Body of pancreas (tissue), 4 donors: ENCODE measurements at regions not wholly inside any gene's neighbourhood (a gene's known extent, or its start where the extent isn't known, plus 50 kb on each side); places are given as distances from the start of the nearest gene placed in this dataset.

Experiments used
- ATAC-seq: fragments of 150-250 bp; one replicate; pipeline ENCODE4 v1.9.1; 2016
- DNase-seq, 4 donors: peaks; one replicate each; pipeline ENCODE4 v3.0.0-alpha.2; 2019
- H3K27ac ChIP-seq, 4 donors: fragments of 200-600 bp; sonication (generic); 1 replicate in 3 of 4; 2 replicates in 1 of 4; pipeline versions ENCODE4 v1.5.1 to v1.6.1; 2016 to 2019; ENCODE audit warnings: mild to moderate bottlenecking in 1 of 4, mixed read lengths in 1 of 4, moderate library complexity in 1 of 4
- H3K27me3 ChIP-seq, 2 donors: fragments of 200-600 bp; sonication (generic); one replicate each; pipeline ENCODE4 v1.6.0; 2016; ENCODE audit warnings: mild to moderate bottlenecking in 1 of 2
- H3K36me3 ChIP-seq, 2 donors: fragments of 200-600 bp; sonication (generic); replicated peaks in 1 of 2; 2 replicates each; pipeline ENCODE4 v1.5.1; 2016; ENCODE audit warnings: low read depth in 2 of 2; ENCODE audit not compliant: insufficient read depth in 1 of 2
- H3K4me1 ChIP-seq: fragments of 200-600 bp; sonication (generic); one replicate; pipeline ENCODE4 v1.6.0; 2016
- H3K4me3 ChIP-seq, 2 donors: fragments of 200-600 bp; sonication (generic); 1 replicate in 1 of 2; 2 replicates in 1 of 2; pipeline ENCODE4 v1.5.1; 2016 to 2019
- H3K9me3 ChIP-seq, 3 donors: fragments of 200-600 bp; sonication (generic); 1 replicate in 2 of 3; 2 replicates in 1 of 3; pipeline ENCODE4 v1.5.1; 2016
- POLR2A ChIP-seq, 3 donors: fragments of 450-650 bp; IDR thresholded peaks; one replicate each; pipeline ENCODE4 v1.6.1; 2016; ENCODE audit warnings: antibody characterized with exemption in 3 of 3, mild to moderate bottlenecking in 2 of 3
- WGBS, 2 donors: methylation state at CpG; one replicate each; pipeline ENCODE4 v1.1.5; 2017; 5-methylcytosine and 5-hydroxymethylcytosine counted together
- intact Hi-C: fragments of 100-400 bp; cut with DNase I; formaldehyde crosslinking; loops from one replicate; pipeline ENCODE4 v1.15.1; 2023
- TF ChIP-seq, protein P1 (sequence below), 7 experiments: fragments of 450-650 bp in 4 of 7; fragments of 200-600 bp in 3 of 7; sonication (generic) in 3 of 7; IDR thresholded peaks; one replicate each; pipeline ENCODE4 v1.5.1; 2016 to 2019; ENCODE audit warnings: antibody characterized with exemption in 7 of 7

- Histone ChIP-seq H3K27ac (no peak overlapping the region), H3K4me1 (no peaks in the 10 kb centered on the region), H3K9me3 (no peaks in the 10 kb centered on the region), H3K4me3 (no peak overlapping the region), H3K27me3 (no peaks in the 10 kb centered on the region), H3K36me3 (no peaks in the 10 kb centered on the region)
- ATAC-seq (no peak), DNase-seq (no peak)
- WGBS, 2 donors = 66 to 70% methylated on average over 3 of the region's 3 CpGs
- TF ChIP-seq POLR2A (IDR thresholded peaks at IDR 0.05) = no peak
- TF ChIP-seq, protein P1, sequence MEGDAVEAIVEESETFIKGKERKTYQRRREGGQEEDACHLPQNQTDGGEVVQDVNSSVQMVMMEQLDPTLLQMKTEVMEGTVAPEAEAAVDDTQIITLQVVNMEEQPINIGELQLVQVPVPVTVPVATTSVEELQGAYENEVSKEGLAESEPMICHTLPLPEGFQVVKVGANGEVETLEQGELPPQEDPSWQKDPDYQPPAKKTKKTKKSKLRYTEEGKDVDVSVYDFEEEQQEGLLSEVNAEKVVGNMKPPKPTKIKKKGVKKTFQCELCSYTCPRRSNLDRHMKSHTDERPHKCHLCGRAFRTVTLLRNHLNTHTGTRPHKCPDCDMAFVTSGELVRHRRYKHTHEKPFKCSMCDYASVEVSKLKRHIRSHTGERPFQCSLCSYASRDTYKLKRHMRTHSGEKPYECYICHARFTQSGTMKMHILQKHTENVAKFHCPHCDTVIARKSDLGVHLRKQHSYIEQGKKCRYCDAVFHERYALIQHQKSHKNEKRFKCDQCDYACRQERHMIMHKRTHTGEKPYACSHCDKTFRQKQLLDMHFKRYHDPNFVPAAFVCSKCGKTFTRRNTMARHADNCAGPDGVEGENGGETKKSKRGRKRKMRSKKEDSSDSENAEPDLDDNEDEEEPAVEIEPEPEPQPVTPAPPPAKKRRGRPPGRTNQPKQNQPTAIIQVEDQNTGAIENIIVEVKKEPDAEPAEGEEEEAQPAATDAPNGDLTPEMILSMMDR (IDR thresholded peaks at IDR 0.05) = no peak
- intact Hi-C loops = no loop called here
Observed at GRCh38 chr1:238779716-238780115, 606.7 kb upstream of the CHRM3 start.

- TF ChIP-seq POLR2A (IDR thresholded peaks at IDR 0.05) = no peak
- TF ChIP-seq, protein P1 (IDR thresholded peaks at IDR 0.05) = no peak
- no peak for DNase-seq
- H3K36me3 ChIP-seq = no peaks in the 10 kb centered on the region
- no peak overlapping the region for H3K4me3 ChIP-seq
- ATAC-seq = no peak
- H3K9me3 ChIP-seq = no peaks in the 10 kb centered on the region
- no peaks in the 10 kb centered on the region for H3K27me3 ChIP-seq
- 61 to 84% methylated on average over 1 of the region's 1 CpG for WGBS, 2 donors
- H3K27ac ChIP-seq = no peak overlapping the region
- no peaks in the 10 kb centered on the region for H3K4me1 ChIP-seq
- intact Hi-C loops = no loop called here
Observed at GRCh38 chr1:238778113-238778512, 608.3 kb upstream of the CHRM3 start.

- no peak overlapping the region for H3K4me3 ChIP-seq
- H3K36me3 ChIP-seq = no peaks in the 10 kb centered on the region
- H3K27ac ChIP-seq = no peak overlapping the region
- TF ChIP-seq, protein P1 (IDR thresholded peaks at IDR 0.05) = no peak
- TF ChIP-seq POLR2A (IDR thresholded peaks at IDR 0.05) = no peak
- no peaks in the 10 kb centered on the region for H3K9me3 ChIP-seq
- DNase-seq (no peak), ATAC-seq (no peak)
- intact Hi-C loops = no loop called here
- H3K4me1 ChIP-seq = no peaks in the 10 kb centered on the region
- H3K27me3 ChIP-seq = no peaks in the 10 kb centered on the region
Observed at GRCh38 chr1:238777551-238777950, 608.8 kb upstream of the CHRM3 start.

- no peaks in the 10 kb centered on the region for H3K4me1 ChIP-seq
- H3K27me3 ChIP-seq = no peaks in the 10 kb centered on the region
- no peaks in the 10 kb centered on the region for H3K36me3 ChIP-seq
- DNase-seq (no peak), ATAC-seq (no peak)
- no peak overlapping the region for H3K27ac ChIP-seq
- no peaks in the 10 kb centered on the region for H3K9me3 ChIP-seq
- TF ChIP-seq, protein P1 (IDR thresholded peaks at IDR 0.05) = no peak
- no peak for TF ChIP-seq POLR2A (IDR thresholded peaks at IDR 0.05)
- WGBS, 2 donors = 81 to 85% methylated on average over 3 of the region's 3 CpGs
- no peak overlapping the region for H3K4me3 ChIP-seq
- intact Hi-C loops = no loop called here
Observed at GRCh38 chr1:238776126-238776525, 610.2 kb upstream of the CHRM3 start.

DNA sequence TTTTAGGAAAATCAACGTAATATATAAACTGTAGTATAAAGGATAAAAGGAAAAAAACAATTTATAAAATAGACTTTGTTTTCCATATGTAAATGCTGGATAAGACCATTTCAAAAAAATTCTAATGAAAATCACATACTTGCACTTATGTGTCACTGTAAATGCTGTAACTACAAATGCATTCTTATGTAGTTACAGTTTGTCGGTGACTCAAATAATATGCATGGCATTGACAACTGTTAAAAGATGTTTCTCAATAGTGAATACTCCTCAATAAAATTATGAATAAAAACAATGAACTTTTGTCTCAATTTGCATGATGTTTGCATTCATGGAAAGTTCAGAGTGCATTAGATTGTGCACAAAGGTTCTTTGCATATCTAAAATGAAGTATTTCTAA, 614.0 kb upstream of the CHRM3 start:
- Histone ChIP-seq H3K4me1 (no peaks in the 10 kb centered on the region), H3K4me3 (no peak overlapping the region), H3K27ac (no peak overlapping the region), H3K27me3 (no peaks in the 10 kb centered on the region), H3K9me3 (no peaks in the 10 kb centered on the region), H3K36me3 (no peaks in the 10 kb centered on the region)
- ATAC-seq (no peak), DNase-seq (no peak)
- 82% methylated on average over 2 of the region's 2 CpGs for WGBS, 2 donors
- intact Hi-C loops = no loop called here
- TF ChIP-seq POLR2A (IDR thresholded peaks at IDR 0.05) = no peak
- TF ChIP-seq, protein P1 (IDR thresholded peaks at IDR 0.05) = no peak
